SK-N-SH (cell line): ENCODE measurements at regions not wholly inside any gene's neighbourhood (a gene's known extent, or its start where the extent isn't known, plus 50 kb on each side); places are given as distances from the start of the nearest gene placed in this dataset.

Source experiments
- CTCF ChIA-PET: fragments of 300-600, 350-600 bp; formaldehyde crosslinking; extraction: SDS; loops from one replicate; lab custom pipeline; 2021; lab: Yijun Ruan, JAX
- POLR2A ChIA-PET: fragments of 350-600 bp; sonication (Branson Sonifier 250); formaldehyde crosslinking; extraction: SDS; loops from one replicate; lab custom pipeline; 2020; ENCODE audit warnings: antibody characterized with exemption, inconsistent platforms; lab: Yijun Ruan, JAX
- DNase-seq: peaks from one replicate; pipeline ENCODE4 v3.0.0; 2012
- H2AFZ ChIP-seq: fragments of 200-600 bp; sonication (generic); 2 replicates; pipeline ENCODE4 v1.8.1; 2016; ENCODE audit warnings: antibody characterized with exemption, mild to moderate bottlenecking, low read depth
- H3F3A ChIP-seq: fragments of 200-600 bp; sonication (generic); replicated peaks from 2 replicates; pipeline ENCODE3; 2016; ENCODE audit warnings: antibody characterized with exemption, mild to moderate bottlenecking; ENCODE audit not compliant: insufficient read depth
- H3K27ac ChIP-seq, 2 experiments: fragments of 200-500 bp in 1 of 2; fragments of 200-600 bp in 1 of 2; sonication (Bioruptor generic) in 1 of 2; sonication (generic), shearing (Covaris generic) in 1 of 2; 2 replicates each; pipeline versions ENCODE4 v1.5.1 to v1.6.1; 2014 to 2016; ENCODE audit warnings: low read depth in 2 of 2, inconsistent platforms in 1 of 2, low read length in 1 of 2, mild to moderate bottlenecking in 1 of 2, mixed read lengths in 1 of 2
- H3K27me3 ChIP-seq: fragments of 200-600 bp; sonication (generic), shearing (Covaris generic); 2 replicates; pipeline ENCODE4 v1.6.1; 2016; ENCODE audit warnings: mixed run types; ENCODE audit not compliant: insufficient read depth
- H3K36me3 ChIP-seq, 2 experiments: fragments of 200-500 bp in 1 of 2; fragments of 200-600 bp in 1 of 2; sonication (Bioruptor generic) in 1 of 2; sonication (generic) in 1 of 2; replicated peaks in 1 of 2; 2 replicates each; pipeline versions ENCODE3 to v1.5.1; 2014 to 2016; ENCODE audit warnings: low read length in 1 of 2, mild to moderate bottlenecking in 1 of 2; ENCODE audit not compliant: insufficient read depth in 2 of 2, control insufficient read depth in 1 of 2
- H3K4me1 ChIP-seq, 2 experiments: fragments of 200-500 bp in 1 of 2; fragments of 200-600 bp in 1 of 2; sonication (Bioruptor generic) in 1 of 2; sonication (generic), shearing (Covaris generic) in 1 of 2; 2 replicates each; pipeline versions ENCODE4 v1.5.1 to v1.6.1; 2014 to 2016; ENCODE audit warnings: low read depth in 1 of 2, low read length in 1 of 2, mixed run types in 1 of 2; ENCODE audit not compliant: insufficient read depth in 2 of 2, control insufficient read depth in 1 of 2
- H3K4me2 ChIP-seq: fragments of 200-600 bp; sonication (generic), shearing (Covaris generic); 2 replicates; pipeline ENCODE4 v1.6.1; 2017; ENCODE audit warnings: mixed run types
- H3K4me3 ChIP-seq, 2 experiments: fragments of 200-500 bp in 1 of 2; fragments of 200-600 bp in 1 of 2; sonication (Bioruptor generic) in 1 of 2; sonication (generic), shearing (Covaris generic) in 1 of 2; 2 replicates each; pipeline versions ENCODE4 v1.5.1 to v1.8.1; 2014 to 2016; ENCODE audit warnings: low read depth in 2 of 2, inconsistent platforms in 1 of 2, low read length in 1 of 2, mild to moderate bottlenecking in 1 of 2, mixed read lengths in 1 of 2, moderate library complexity in 1 of 2
- H3K79me2 ChIP-seq: fragments of 200-600 bp; sonication (generic); 2 replicates; pipeline ENCODE4 v1.8.1; 2017; ENCODE audit warnings: mild to moderate bottlenecking; ENCODE audit not compliant: insufficient read depth
- H3K9ac ChIP-seq: fragments of 200-600 bp; sonication (generic); 2 replicates; pipeline ENCODE4 v1.6.1; 2017; ENCODE audit warnings: mixed run types
- H3K9me2 ChIP-seq: fragments of 200-600 bp; sonication (generic); 2 replicates; pipeline ENCODE4 v1.6.1; 2017; ENCODE audit warnings: mixed run types
- H3K9me3 ChIP-seq: fragments of 200-600 bp; sonication (generic); 2 replicates; pipeline ENCODE4 v1.6.1; 2017; ENCODE audit warnings: mixed run types, mild to moderate bottlenecking, moderate library complexity
- H4K20me1 ChIP-seq: fragments of 200-600 bp; sonication (generic); 2 replicates; pipeline ENCODE4 v1.6.1; 2017; ENCODE audit warnings: mild to moderate bottlenecking, mixed run types; ENCODE audit not compliant: insufficient read depth
- CTCF ChIP-seq: fragments of 200-600 bp; sonication (generic); IDR thresholded peaks from 2 replicates; pipeline ENCODE4 v1.6.1; 2017; ENCODE audit warnings: antibody characterized with exemption, mild to moderate bottlenecking, moderate library complexity
- EP300 ChIP-seq, 2 experiments: IDR thresholded peaks; 2 replicates each; pipeline versions ENCODE4 v1.4.0 to v1.6.1; 2012; ENCODE audit warnings: borderline replicate concordance in 1 of 2, low read depth in 1 of 2, low read length in 1 of 2
- FOSL2 ChIP-seq: IDR thresholded peaks from 2 replicates; pipeline ENCODE4 v1.4.0; 2012; ENCODE audit warnings: low read depth, mild to moderate bottlenecking, moderate library complexity, borderline replicate concordance
- FOXJ3 ChIP-seq: sonication (generic); formaldehyde crosslinking; IDR thresholded peaks from 2 replicates; pipeline ENCODE4 v1.5.1; 2020; ENCODE audit warnings: mild to moderate bottlenecking, missing genetic modification reagents
- FOXM1 ChIP-seq: IDR thresholded peaks from 2 replicates; pipeline ENCODE4 v1.4.0; 2012; ENCODE audit warnings: low read depth, mild to moderate bottlenecking
- GATA2 ChIP-seq: sonication (generic); formaldehyde crosslinking; IDR thresholded peaks from 2 replicates; pipeline ENCODE4 v1.5.0; 2020; ENCODE audit warnings: mild to moderate bottlenecking, missing genetic modification reagents
- IRF3 ChIP-seq: fragments of 150-350 bp; IDR thresholded peaks from 2 replicates; pipeline ENCODE4 v1.6.1; 2016; ENCODE audit warnings: mild to moderate bottlenecking, low read depth, low read length
- MXI1 ChIP-seq: IDR thresholded peaks from 2 replicates; pipeline ENCODE4 v1.6.1; 2012; ENCODE audit warnings: mild to moderate bottlenecking, low read depth, low read length, improper control_type of control experiment
- NRF1 ChIP-seq: IDR thresholded peaks from 2 replicates; pipeline ENCODE4 v1.6.1; 2012; ENCODE audit warnings: low read depth, mild to moderate bottlenecking, low read length
- PBX3 ChIP-seq: IDR thresholded peaks from 2 replicates; pipeline ENCODE4; 2012
- RCOR1 ChIP-seq: fragments of 150-350 bp; IDR thresholded peaks from 2 replicates; pipeline ENCODE4 v1.6.1; 2017; ENCODE audit warnings: antibody characterized with exemption, low read length
- REST ChIP-seq: IDR thresholded peaks from 2 replicates; pipeline ENCODE4 v1.6.1; 2012; ENCODE audit warnings: mild to moderate bottlenecking, low read depth, low read length, moderate library complexity
- RFX5 ChIP-seq: IDR thresholded peaks from 2 replicates; pipeline ENCODE4 v1.6.1; 2012; ENCODE audit warnings: mild to moderate bottlenecking, improper control_type of control experiment, low read length
- RXRA ChIP-seq: IDR thresholded peaks from 2 replicates; pipeline ENCODE4 v1.4.0; 2012; ENCODE audit warnings: low read depth, mild to moderate bottlenecking, borderline replicate concordance
- SMC3 ChIP-seq: IDR thresholded peaks from 2 replicates; pipeline ENCODE4 v1.6.1; 2012; ENCODE audit warnings: low read depth, low read length, improper control_type of control experiment
- TEAD4 ChIP-seq: IDR thresholded peaks from 2 replicates; pipeline ENCODE4 v1.4.0; 2012; ENCODE audit warnings: mild to moderate bottlenecking, borderline replicate concordance; ENCODE audit not compliant: insufficient read depth
- USF1 ChIP-seq: IDR thresholded peaks from 2 replicates; pipeline ENCODE4 v1.4.0; 2012; ENCODE audit warnings: low read depth, borderline replicate concordance
- USF2 ChIP-seq: fragments of 150-350 bp; IDR thresholded peaks from 2 replicates; pipeline ENCODE4 v1.6.1; 2017; ENCODE audit warnings: antibody characterized with exemption, low read length, low read depth, borderline replicate concordance
- YY1 ChIP-seq: IDR thresholded peaks from 2 replicates; pipeline ENCODE4 v1.4.0; 2012; ENCODE audit warnings: low read depth, mild to moderate bottlenecking
- ZBTB33 ChIP-seq: IDR thresholded peaks from 2 replicates; pipeline ENCODE4 v1.4.0; 2012; ENCODE audit warnings: low read depth, borderline replicate concordance
- WGBS: methylation state at CpG from one replicate; pipeline ENCODE4 v1.1.6; 2017; ENCODE audit warnings: low lambda C conversion rate; 5-methylcytosine and 5-hydroxymethylcytosine counted together

- Histone ChIP-seq H3K9me3 (peaks cover 15% of the 10 kb centered on the region; the same call in 1 of the 2 replicates), H3K27ac (no peak overlapping the region), H2AFZ (no peak overlapping the region), H3K9me2 (no peaks in the 10 kb centered on the region), H3K36me3 (no peaks in the 10 kb centered on the region), H3K4me2 (no peak overlapping the region), H3K9ac (no peak overlapping the region), H3K79me2 (no peaks in the 10 kb centered on the region), H4K20me1 (no peaks in the 10 kb centered on the region), H3K4me1 (no peaks in the 10 kb centered on the region), H3K27me3 (no peaks in the 10 kb centered on the region), H3F3A (no peaks in the 10 kb centered on the region), H3K4me3 (no peak overlapping the region)
- no peak for TF ChIP-seq TEAD4
- TF ChIP-seq YY1 = no peak
- TF ChIP-seq NRF1 = no peak
- no peak for TF ChIP-seq FOXM1
- TF ChIP-seq FOSL2 = no peak
- no peak for TF ChIP-seq RXRA
- no peak for TF ChIP-seq RCOR1
- TF ChIP-seq ZBTB33 = no peak
- no peak for TF ChIP-seq FOXJ3 (CRISPR knock-in tag)
- no peak for TF ChIP-seq RFX5
- TF ChIP-seq EP300 (IDR thresholded peaks at IDR 0.05; ENCODE audit: borderline replicate concordance in 1 of 2, low read depth in 1 of 2, low read length in 1 of 2) = no peak
- TF ChIP-seq USF2 = no peak
- TF ChIP-seq PBX3 = no peak
- TF ChIP-seq GATA2 (CRISPR knock-in tag) = no peak
- TF ChIP-seq SMC3 = no peak
- TF ChIP-seq MXI1 = no peak
- TF ChIP-seq IRF3 = no peak
- no peak for TF ChIP-seq CTCF
- TF ChIP-seq USF1 = no peak
- TF ChIP-seq REST = no peak
- 45% methylated on average over 5 of the region's 5 CpGs for WGBS
- DNase-seq = no peak
- ChIA-PET CTCF (no interaction called here), POLR2A (no interaction called here)
Observed at GRCh38 chr3:34531156-34531555, 732.7 kb downstream of the PDCD6IP start.
